SKM-1 treated with dmso at 0.1 percent for 144 hours (cell line): ENCODE measurements at regions not wholly inside any gene's neighbourhood (a gene's known extent, or its start where the extent isn't known, plus 50 kb on each side); places are given as distances from the start of the nearest gene placed in this dataset.
A peak's percentile ranks its signal among the peaks of the same experiment; 100 is the strongest.
"Not testable (repeated sequence)": the region's sequence is repeated elsewhere in the genome, so short reads cannot be mapped to it uniquely, and the experiment has no call there.

Source experiments
- DNase-seq: peaks from one replicate; lab custom pipeline; 2025; ENCODE audit not compliant: unreplicated experiment; lab: John Stamatoyannopoulos, UW

GRCh38 chr18:78875016-78875777 is 104.4 kb upstream of the SALL3 start:
- peak; percentile 62 for DNase-seq

- no peak for DNase-seq
Observed at GRCh38 chr18:78875778-78876650, 103.6 kb upstream of the SALL3 start.

DNA sequence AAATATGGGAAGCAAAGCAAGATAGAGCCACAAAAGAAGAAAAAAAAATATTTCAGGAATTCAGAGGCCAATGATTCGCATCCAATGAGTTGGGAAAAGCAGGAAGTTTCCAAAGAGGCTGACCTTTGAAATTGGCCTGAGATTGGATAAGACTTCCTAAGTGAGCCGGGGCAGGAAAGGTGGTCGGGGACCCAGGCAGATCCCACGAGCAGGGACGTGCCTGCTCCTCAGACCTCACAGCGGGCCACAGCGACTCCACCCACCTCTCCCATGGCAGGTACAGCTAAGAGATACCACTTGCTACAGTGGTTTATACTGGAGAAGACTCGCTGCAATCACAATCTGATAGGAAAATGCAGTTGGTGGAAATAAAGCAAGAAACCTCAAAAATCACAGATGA is 102.8 kb upstream of the SALL3 start:
- no peak for DNase-seq

DNA sequence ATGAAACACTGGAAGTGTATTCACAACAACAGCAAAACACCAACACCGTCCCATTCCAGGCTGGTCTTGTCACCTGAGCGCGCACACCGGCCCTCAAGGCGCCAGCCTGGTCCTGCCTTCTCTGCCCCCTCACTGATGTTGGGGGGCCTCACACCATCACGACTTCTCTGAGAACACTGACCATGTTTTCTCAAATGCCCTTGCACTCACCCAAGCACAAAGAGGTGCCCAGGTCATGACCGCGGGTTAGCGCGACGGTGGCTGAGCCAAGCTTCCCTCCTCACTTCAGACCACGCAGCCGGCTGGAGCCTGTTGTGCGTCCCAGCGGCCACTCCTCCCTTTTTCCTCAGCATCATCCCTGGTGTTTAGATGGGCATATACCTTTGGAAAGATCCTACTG is 101.3 kb upstream of the SALL3 start:
- no peak for DNase-seq

DNA sequence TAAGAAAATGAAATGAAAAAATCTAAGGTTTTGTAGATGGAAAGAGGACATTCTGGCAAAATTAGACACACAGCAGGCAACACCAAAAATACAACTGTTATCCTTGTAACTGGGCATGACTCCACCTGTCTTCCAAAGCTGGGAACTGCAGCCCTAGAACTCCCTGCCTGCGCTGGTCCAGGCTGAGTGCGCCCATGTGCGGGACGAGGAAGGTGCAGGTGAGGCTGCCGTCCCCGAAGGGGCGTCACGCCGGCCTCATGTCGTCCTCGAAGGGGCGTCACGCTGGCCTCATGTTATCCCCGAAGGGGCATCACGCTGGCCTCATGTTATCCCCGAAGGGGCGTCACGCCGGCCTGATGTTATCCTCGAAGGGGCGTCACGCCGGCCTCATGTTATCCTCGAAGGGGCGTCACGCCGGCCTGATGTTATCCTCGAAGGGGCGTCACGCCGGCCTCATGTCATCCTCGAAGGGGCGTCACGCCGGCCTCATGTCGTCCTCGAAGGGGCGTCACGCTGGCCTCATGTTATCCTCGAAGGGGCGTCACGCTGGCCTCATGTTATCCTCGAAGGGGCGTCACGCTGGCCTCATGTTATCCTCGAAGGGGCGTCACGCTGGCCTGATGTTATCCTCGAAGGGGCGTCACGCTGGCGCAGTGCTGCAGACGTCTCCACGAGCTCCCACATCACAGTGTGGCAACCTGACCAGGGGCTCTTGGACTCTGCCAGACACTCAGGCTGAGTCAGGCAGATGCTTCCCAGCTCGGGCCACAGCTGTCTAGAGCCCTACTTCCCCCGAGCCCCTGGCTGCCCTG is 100.3 kb upstream of the SALL3 start:
- DNase-seq, result not testable (repeated sequence)

DNA sequence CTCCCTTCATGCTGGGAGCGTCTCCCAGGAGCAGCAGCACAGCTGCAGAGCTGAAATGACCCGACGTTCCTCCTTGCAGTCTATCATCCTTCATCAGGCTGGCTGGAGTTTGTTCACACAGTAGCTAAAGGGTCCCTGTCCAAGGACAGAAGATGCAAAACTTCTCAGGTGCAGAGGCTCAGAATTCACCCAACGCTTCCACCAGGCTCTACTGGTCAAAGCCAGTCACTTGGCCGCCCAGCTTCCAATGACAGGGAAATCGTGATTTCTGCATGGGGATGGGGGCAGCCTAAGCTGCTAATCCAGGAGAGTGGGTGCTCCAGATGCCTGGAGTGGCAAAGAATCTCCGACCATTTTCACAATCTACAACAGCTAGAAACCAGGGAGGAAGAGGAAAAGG is 97.0 kb upstream of the SALL3 start:
- DNase-seq, result no peak

- no peak for DNase-seq
Observed at GRCh38 chr18:78883501-78883900, 96.1 kb upstream of the SALL3 start.

DNA sequence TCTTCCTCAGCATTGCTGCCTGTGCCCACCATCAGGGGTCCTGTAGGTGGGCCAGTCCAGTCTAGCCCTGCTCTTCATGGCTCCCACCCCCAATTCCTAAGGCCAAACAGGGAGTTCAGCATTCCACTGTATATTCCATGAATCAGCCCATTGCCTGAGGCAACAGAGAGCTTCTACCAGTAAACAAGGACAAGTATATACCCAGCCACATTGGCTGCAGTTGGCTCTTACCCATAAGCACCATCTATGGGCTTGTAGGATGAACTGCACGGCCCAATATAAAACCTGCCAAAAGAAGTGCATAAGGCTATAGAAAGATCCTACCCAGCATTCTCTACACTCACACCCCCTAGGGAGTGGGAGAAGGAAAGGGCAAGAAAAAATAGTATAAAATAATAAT is 95.1 kb upstream of the SALL3 start:
- DNase-seq, result no peak

- DNase-seq, result no peak
Observed at GRCh38 chr18:78889250-78889649, 90.4 kb upstream of the SALL3 start.

- no peak for DNase-seq
Observed at GRCh38 chr18:78890388-78890787, 89.2 kb upstream of the SALL3 start.

- no peak for DNase-seq
Observed at GRCh38 chr18:78891185-78891762, 88.3 kb upstream of the SALL3 start.

DNA sequence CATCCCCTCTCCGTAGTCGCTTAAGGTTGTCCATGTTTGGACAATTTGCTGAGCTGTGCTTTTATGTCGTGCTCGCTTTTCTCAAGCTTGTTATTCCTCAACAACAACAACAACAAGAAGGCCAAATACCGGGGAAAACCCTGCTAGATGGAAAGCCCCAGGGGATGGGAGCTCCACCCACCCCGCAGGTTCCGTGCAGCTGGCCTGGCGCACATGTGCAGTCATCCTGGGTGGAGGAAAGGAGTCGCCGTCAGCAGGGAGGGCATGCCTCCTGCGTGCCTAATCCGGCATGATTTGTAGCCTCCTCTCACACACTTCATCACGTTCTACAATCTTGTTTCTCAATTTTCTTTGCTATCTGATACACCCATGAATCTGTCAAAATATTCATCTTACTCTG is 87.4 kb upstream of the SALL3 start:
- no peak for DNase-seq

GRCh38 chr18:78892721-78893120 is 86.9 kb upstream of the SALL3 start:
- no peak for DNase-seq

DNA sequence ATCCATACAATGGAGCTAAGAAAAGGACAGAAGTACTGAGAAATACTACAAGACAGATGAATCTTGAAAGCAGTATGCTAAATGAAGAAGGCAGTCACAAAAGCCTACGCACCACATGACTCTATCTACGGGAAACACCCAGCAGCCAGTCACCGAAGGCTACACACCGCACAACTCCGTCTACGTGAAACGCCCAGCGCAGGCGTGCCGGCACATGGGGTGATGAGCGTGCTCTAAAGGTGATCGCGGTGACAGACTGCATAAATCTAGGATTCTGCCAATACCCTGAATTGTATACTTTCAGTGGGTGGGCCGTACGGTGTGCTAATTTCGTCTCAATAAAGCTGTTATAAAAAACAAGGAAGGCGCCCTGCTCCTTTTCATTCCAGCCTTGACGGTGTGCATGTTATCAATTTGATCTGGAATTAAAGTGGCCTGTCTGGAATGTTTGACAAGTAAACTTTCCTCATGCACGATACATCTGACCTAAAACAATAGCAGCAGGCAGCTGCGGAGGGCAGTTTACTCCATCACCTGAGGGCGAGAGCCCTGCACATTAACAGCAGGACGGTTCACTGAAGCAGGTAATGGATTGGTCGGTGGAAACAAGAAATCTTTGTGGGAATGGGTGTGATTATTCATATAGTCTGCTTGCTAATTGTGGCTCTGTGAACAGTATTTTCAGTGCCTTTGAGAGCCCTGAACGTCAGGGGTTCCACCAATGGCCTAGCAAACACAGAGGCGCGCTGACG is 86.2 kb upstream of the SALL3 start:
- DNase-seq, result no peak

DNA sequence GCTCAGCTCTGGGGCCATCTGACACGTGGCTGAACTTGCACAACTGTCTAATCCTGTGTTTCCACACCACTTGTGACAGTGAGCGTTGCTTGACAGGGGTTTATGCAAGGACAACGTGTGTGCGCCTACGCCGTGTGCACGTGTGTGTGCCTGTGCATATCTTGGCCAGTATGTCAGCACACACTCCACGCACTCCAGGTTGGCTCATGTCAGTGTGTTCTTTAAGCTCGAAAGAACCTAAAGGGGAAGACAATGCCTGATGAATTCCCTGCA is 85.6 kb upstream of the SALL3 start:
- no peak for DNase-seq

GRCh38 chr18:78895207-78896001 is 84.2 kb upstream of the SALL3 start:
- no peak for DNase-seq

GRCh38 chr18:78896111-78896905 is 83.3 kb upstream of the SALL3 start:
- no peak for DNase-seq

DNA sequence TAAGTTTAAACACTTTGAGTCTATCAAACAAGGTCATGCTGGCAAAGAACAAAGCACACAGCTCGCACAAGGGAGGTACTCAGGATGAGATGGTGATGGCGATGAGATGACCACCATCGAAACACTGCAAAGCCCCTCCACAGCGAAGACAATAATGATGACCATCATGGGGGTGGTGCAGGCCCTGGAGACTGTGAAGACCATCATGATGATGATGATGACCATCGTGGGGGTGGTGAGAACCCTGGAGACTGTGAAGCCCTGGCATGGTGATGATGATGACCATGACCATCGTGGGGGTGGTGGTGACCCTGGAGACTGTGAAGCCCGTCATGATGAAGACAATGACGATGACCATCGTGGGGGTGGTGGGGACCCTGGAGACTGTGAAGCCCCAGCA is 81.6 kb upstream of the SALL3 start:
- no peak for DNase-seq

DNA sequence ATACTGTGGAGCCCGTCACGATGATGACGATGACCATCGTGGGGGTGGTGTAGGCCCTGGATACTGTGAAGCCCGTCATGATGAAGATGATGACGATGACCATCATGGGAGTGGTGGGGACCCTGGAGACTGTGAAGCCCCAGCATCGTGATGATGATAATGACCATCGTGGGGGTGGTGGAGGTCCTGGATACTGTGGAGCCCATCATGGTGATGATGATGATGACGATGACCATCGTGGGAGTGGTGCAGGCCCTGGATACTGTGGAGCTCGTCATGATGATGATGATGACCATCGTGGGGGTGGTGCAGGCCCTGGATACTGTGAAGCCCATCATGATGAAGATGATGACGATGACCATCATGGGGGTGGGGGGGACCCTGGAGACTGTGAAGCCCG is 81.0 kb upstream of the SALL3 start:
- no peak for DNase-seq
